ENCODE measurements at regions not wholly inside any gene's neighbourhood (a gene's known extent, or its start where the extent isn't known, plus 50 kb on each side); places are given as distances from the start of the nearest gene placed in this dataset.

DNA sequence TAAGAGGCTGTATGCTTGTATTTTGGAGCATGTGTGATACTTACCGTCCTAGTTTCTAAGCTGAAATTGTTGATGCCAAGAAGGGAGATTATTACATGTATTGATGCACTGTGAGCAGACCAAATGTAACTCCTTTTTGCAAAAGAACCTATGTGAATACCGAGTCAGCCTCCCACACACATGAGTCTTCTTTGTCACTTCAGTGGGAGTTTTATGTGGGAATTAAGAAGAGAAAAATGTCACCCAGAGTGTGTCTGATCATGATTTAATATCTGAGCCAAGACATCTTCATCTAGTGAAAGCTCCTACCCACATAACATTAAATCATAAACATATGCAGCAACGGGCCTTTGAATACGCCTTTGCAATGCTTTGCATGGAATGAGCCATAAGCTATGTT lies 380.3 kb upstream of the ACTBL2 start:
- TF ChIP-seq GATA1 (IDR thresholded peaks at IDR 0.05; ENCODE audit: low read depth, low read length) (no peak), POLR2A (IDR thresholded peaks at IDR 0.05; ENCODE audit: low read length) (no peak)
- no peak for DNase-seq

DNA sequence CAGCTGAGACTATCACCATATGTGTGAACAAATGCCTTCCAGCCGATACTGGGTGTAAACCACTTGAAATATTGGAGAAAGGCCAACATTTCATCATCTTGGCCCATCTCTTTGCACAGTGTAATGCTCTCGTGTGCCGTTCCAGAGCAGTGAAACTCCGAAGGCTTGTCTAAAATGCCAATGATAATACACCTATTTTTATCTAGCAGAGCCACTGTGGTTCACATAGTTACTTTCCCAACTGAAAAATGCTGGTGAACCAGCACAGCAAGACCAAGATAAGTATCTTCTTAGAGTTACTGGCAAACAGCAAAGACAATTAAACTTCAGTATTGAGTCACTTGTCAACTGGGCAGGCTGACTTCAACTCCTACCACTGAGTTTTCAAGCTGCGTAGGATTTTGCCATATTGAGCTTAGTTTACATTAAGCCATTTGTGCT lies 379.9 kb upstream of the ACTBL2 start:
- no peak for TF ChIP-seq GATA1 (IDR thresholded peaks at IDR 0.05; ENCODE audit: low read depth, low read length)
- no peak for TF ChIP-seq POLR2A (IDR thresholded peaks at IDR 0.05; ENCODE audit: low read length)
- no peak for DNase-seq

DNA sequence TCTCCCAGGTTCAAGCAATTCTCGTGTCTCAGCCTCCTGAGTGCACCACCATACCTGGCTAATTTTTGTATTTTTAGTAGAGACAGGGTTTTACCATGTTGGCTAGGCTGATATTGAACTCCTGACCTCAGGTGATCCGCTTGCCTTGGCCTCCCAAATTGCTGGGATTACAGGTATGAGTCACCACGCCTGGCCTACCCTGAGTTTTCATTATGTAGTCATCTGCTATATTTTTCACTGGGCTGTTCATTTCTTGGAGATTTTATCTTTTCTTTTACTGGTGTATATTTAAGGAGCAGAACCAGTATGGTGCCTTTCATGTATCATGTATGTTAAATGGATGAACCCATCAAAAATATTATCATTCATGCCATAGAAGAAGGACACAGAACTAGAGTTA lies 377.0 kb upstream of the ACTBL2 start:
- TF ChIP-seq POLR2A (IDR thresholded peaks at IDR 0.05; ENCODE audit: low read length) (no peak), GATA1 (IDR thresholded peaks at IDR 0.05; ENCODE audit: low read depth, low read length) (no peak)
- DNase-seq = no peak

DNA sequence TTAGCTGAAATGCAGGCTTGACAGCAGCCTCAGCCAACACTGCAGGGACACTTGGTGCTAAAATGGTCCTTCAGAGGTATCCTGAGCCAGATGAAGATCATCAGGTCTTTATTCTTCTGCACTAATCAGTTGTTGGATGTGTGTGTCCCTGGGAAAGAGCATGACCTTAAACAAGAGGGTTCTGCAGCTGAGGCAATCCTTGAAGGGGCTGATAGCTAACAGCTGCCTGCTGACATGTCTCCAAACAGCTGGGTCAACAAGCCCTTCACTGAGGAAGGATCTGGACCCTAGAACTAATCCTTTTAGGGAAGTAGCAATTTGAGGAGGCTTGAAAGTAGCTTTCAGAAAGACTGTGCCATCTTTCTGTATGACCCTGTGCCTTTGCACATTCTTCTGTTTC lies 376.3 kb upstream of the ACTBL2 start:
- DNase-seq = no peak
- TF ChIP-seq POLR2A (IDR thresholded peaks at IDR 0.05; ENCODE audit: low read length) = no peak
- TF ChIP-seq GATA1 (IDR thresholded peaks at IDR 0.05; ENCODE audit: low read depth, low read length) = no peak

DNA sequence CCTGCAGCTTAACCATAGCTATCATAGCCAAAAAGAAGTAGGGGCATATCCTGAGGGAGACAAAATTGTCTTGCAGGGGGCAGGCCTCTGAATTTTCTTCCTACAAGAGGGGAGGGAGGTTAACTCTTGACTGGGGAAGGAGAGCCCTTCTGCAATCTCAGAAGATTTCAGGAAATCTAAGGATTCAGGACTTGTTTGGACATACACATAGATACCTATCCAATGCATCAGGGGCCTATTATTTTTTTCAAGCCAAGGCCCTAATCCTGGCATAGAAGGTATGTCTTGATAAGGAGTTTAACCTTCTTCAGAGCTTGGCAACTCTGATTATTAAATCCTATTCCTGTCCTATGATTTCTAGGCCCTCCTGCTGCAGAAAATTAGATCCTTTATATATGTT lies 375.1 kb upstream of the ACTBL2 start:
- DNase-seq = no peak

DNA sequence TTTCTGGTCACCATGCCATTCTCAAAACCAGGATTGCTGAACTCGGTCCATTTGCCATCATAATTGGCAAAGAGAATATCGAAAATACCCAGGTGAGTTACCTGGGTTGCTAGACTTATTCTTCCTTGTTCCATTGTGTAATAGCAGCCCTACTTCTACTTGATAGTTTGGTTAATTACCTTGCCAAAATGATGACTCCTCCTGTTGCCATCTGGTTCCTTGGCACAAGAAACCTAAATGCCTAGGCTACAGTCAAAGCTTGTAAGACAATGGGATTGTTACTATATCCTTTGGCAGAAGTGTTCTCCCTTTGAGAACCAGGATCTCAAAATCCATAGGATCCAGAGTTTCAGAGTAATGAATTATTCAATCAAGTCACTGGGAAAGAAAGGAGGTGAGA lies 373.2 kb upstream of the ACTBL2 start:
- TF ChIP-seq POLR2A (IDR thresholded peaks at IDR 0.05; ENCODE audit: low read length) (no peak), GATA1 (IDR thresholded peaks at IDR 0.05; ENCODE audit: low read depth, low read length) (no peak)
- no peak for DNase-seq

More for the DNA sequence above, 375.1 kb upstream of the ACTBL2 start:
- no peak for TF ChIP-seq POLR2A (IDR thresholded peaks at IDR 0.05; ENCODE audit: low read length)
- no peak for TF ChIP-seq GATA1 (IDR thresholded peaks at IDR 0.05; ENCODE audit: low read depth, low read length)

DNA sequence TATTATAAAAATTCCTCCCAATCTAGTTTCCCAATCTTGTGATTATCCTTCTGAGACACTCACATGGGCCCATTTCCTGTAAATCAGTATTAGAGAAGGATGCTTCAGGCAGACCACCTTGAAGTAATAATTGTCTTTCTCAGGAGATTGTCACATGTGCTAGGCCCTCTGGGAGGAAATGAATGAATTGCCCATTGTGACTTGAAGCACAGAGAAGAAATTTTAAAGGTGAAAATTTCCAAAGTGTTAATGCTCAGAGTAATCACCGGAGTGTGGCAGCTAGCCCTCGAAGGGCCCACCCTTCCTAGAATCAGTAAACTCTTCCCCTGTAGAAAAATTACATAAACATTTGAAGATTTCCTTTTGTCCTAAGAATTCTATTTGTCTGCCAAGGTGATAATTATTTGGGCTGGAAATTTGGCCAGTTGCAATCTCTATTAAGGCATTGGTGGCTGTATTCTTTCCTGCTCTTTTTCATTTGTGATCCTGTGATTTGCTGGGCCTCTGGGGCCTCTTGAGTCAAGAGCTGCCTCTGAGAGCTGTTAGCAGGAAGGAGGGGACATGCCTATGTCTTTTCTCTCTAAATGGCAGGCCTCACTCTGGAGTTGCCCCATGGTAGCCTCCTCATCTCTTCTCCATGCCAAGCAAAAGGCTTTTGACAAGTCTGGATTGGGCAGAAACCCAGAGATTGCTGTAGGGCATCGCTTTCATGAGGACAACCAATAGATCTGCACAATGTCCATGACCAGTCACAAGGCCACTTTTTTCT lies 371.5 kb upstream of the ACTBL2 start:
- no peak for TF ChIP-seq POLR2A (IDR thresholded peaks at IDR 0.05; ENCODE audit: low read length)
- TF ChIP-seq GATA1 (IDR thresholded peaks at IDR 0.05; ENCODE audit: low read depth, low read length) = no peak
- DNase-seq = no peak

DNA sequence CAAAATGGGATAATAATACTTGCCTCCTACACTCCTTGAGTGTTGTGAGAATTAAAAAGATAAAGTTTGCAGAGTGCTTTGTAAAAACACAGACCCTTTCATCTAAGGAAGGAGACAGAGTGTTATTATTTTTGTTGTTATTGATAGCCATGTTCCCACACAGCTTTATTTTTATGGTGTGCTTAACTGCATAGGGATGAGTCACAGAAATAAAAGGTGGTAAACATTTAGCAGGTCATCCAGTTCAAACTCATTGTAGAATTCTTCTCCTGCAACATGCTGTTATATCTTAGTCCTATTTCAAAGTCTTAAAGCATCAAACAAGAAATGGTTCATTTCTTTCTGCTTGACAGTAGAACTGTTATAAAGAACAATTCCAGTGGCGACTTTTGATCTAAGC lies 367.5 kb upstream of the ACTBL2 start:
- TF ChIP-seq GATA1 (IDR thresholded peaks at IDR 0.05; ENCODE audit: low read depth, low read length) (no peak), POLR2A (IDR thresholded peaks at IDR 0.05; ENCODE audit: low read length) (no peak)
- DNase-seq = no peak

DNA sequence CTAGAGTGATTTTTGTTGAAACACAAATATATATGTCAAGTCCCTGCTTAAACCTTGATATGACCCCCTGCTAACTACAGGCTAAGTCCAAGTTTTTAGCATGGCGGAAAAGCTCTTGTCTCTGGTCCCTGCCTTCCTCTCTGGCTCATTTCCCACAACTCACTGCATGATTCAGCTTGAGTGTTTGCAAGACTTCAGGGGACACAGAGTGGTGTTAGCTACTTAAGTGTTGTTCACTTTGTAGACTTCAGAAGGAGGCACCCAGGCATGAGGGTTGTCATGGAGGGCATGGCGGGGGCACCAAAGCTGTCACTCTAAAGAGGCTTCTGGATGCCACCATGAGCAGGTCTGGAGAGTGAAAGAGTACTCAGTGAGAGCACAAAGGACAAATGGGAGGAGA lies 362.4 kb upstream of the ACTBL2 start:
- DNase-seq = no peak
- TF ChIP-seq GATA1 (IDR thresholded peaks at IDR 0.05; ENCODE audit: low read depth, low read length) = no peak

DNA sequence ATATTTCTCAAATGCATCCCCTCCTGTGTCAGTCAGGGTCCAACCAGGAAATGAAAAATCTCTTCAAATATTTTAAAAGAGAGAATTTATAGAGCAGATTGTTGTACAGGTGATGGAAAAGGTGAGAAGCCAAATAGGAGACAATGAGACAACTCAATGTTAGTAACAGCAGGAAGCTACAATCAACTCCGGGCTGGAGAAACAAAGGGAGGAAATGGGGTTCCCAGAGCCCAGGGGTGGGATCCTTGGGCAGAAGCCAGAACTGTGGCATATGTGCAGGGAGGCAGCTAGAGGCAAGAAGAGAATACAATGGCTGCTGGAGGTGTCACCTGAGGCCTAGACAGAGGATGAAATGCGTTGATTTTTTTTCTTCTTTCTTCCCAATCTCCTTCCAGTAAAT lies 361.8 kb upstream of the ACTBL2 start:
- TF ChIP-seq GATA1 (IDR thresholded peaks at IDR 0.05; ENCODE audit: low read depth, low read length) = no peak
- no peak for TF ChIP-seq POLR2A (IDR thresholded peaks at IDR 0.05; ENCODE audit: low read length)
- no peak for DNase-seq

DNA sequence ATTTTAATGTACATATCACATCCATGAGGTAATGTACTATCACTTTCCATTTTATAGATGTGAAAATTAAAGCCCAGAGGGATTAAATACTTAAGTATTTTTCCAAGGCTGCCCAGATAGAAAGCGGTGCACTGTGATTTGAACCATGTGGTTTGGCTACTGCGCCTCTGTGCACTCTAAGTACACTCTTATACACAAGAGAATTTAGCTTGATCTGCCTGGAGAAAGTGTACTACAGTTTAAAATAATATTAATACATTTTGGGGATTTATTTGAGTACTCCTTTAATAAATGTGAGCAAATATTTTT lies 360.4 kb upstream of the ACTBL2 start:
- TF ChIP-seq GATA1 (IDR thresholded peaks at IDR 0.05; ENCODE audit: low read depth, low read length) = no peak
- no peak for TF ChIP-seq POLR2A (IDR thresholded peaks at IDR 0.05; ENCODE audit: low read length)
- DNase-seq = no peak

DNA sequence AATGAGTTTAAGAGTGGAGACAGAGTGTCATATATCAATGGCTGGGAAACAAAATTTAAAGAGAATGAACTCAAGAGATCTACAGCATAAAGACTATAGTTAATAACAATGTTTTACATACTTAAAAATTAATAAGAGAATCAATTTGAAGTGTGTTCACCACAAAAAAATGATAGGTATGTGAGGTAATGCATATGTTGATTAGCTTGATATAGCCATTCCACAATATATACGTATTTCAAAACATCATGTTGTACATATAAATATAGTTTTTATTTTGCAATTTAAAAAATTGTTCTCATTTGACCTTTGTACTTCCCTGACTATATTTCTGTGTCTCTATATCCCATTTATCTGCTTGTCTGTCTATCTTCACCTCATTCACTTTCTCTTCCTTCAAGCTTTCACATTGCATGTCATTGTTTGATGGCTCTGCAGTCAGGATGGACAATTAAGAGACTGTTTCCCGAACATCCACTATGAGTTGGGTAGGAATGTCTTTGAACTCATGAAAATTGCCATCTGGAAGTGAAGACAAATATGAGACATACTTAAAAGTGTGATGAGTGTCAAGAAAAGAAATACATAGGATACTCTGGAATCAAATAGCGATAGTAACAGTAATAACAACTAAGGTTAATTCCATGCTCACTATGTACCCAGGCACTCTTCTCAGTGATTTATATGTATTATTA lies 359.9 kb upstream of the ACTBL2 start:
- DNase-seq = no peak
- no peak for TF ChIP-seq POLR2A (IDR thresholded peaks at IDR 0.05; ENCODE audit: low read length)
- TF ChIP-seq GATA1 (IDR thresholded peaks at IDR 0.05; ENCODE audit: low read depth, low read length) = no peak

DNA sequence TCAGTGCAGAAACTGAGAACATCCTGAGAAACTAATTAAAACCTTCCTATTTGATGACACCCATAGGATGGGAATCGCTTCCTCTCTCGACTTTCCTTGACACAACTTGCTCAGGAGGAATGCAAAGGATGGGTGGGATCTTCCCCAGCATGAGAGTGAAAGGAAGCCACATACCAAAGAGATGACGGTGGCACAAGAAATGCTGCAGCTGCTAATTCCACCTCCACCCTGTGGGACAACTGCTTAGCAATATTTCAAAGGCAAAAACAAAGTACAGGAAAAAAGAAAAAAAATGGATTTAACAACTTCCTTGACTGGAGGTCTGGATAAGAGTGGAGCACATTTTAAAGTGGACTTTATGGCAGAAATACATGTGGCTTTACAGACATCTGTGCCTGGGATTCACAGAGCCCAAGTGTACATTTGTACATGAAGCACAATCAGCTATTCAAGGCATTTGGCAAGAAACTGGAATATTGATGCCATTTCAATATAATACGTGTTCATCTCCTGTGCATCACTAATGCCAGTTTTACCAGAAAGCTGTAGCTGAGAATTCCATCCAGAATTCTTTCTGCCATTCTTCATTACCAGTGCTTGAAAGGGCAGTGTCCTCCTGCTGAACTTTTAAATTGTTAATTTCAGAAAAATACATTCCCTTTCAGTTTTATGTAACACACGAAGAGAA lies 359.2 kb upstream of the ACTBL2 start:
- DNase-seq = no peak
- TF ChIP-seq GATA1 (IDR thresholded peaks at IDR 0.05; ENCODE audit: low read depth, low read length) = no peak
- no peak for TF ChIP-seq POLR2A (IDR thresholded peaks at IDR 0.05; ENCODE audit: low read length)

DNA sequence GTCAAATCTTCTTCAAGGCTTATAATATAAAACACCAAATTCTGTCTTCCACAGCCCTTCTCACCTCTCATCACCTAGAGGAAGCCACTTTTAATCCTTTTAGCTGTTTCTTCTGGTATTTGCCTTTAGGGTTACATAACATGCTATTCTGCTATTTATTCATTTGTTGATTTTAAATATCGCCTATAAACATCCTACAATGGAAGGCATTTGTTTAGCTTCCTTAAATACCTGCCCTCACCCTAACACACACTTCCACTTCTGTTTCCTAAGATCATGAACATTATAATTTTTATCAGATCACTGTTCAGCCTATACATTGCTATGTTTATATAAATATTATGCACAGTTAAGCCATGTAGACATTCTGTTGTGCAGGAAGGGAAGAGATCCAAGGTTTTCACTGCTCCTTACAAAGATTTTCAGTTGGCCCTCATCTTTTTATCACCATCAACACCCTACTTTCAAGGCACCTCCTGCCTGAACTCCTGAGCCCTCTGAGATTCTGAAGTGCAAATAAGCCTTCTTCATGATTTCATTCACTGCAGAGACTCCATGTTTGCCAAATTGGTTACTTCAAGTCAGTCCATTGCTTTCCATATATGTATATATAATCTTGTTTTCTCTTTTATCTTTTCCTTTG lies 356.9 kb upstream of the ACTBL2 start:
- no peak for DNase-seq
- TF ChIP-seq GATA1 (IDR thresholded peaks at IDR 0.05; ENCODE audit: low read depth, low read length) = no peak
- TF ChIP-seq POLR2A (IDR thresholded peaks at IDR 0.05; ENCODE audit: low read length) = no peak
